ENCODE measurements at regions not wholly inside any gene's neighbourhood (a gene's known extent, or its start where the extent isn't known, plus 50 kb on each side); places are given as distances from the start of the nearest gene placed in this dataset.

- no peak for TF ChIP-seq POLR2AphosphoS5 (IDR thresholded peaks at IDR 0.05; ENCODE audit: low read depth, low read length)
- TF ChIP-seq TAF1 (IDR thresholded peaks at IDR 0.05; ENCODE audit: borderline replicate concordance, low read depth, low read length): no peak
These were observed 426.5 kb upstream of the AKR1E2 start for GRCh38 chr10:4399556-4399955.

Data from GM12892 (cell line).